HCT116 (cell line): ENCODE measurements at regions not wholly inside any gene's neighbourhood (a gene's known extent, or its start where the extent isn't known, plus 50 kb on each side); places are given as distances from the start of the nearest gene placed in this dataset.

Experiments used
- CEBPB ChIP-seq: IDR thresholded peaks from 2 replicates; pipeline ENCODE4 v1.6.1; 2012; ENCODE audit warnings: low read depth
- POLR2AphosphoS5 ChIP-seq: IDR thresholded peaks from 2 replicates; pipeline ENCODE4 v1.6.1; 2011; ENCODE audit warnings: mild to moderate bottlenecking, low read depth, low read length, moderate library complexity
- SIN3A ChIP-seq: IDR thresholded peaks from 2 replicates; pipeline ENCODE4 v1.6.1; 2012; ENCODE audit warnings: low read depth
- TCF7L2 ChIP-seq: IDR thresholded peaks from 2 replicates; pipeline ENCODE4 v1.7.0; 2011; ENCODE audit warnings: borderline replicate concordance, inconsistent platforms; ENCODE audit not compliant: insufficient read depth, insufficient read length; ENCODE audit errors: extremely low read depth
- ZNF274 ChIP-seq: fragments of 200-500 bp; sonication (Bioruptor generic); IDR thresholded peaks from 2 replicates; pipeline ENCODE4 v1.6.1; 2014; ENCODE audit warnings: mild to moderate bottlenecking, low read depth, low read length, inconsistent platforms
- TF ChIP-seq, protein P1 (sequence below), 3 experiments: fragments of 200-600 bp in 1 of 3; sonication (generic) in 1 of 3; IDR thresholded peaks in 2 of 3; conservative IDR thresholded peaks in 1 of 3; 2 replicates each; pipeline ENCODE4 v1.5.1; 2012 to 2017; ENCODE audit warnings: low read depth in 2 of 3, low read length in 2 of 3, antibody characterized with exemption in 1 of 3, borderline replicate concordance in 1 of 3, control low read depth in 1 of 3, mild to moderate bottlenecking in 1 of 3, mixed read lengths in 1 of 3, mixed run types in 1 of 3, moderate library complexity in 1 of 3; ENCODE audit not compliant: insufficient read depth in 1 of 3

DNA sequence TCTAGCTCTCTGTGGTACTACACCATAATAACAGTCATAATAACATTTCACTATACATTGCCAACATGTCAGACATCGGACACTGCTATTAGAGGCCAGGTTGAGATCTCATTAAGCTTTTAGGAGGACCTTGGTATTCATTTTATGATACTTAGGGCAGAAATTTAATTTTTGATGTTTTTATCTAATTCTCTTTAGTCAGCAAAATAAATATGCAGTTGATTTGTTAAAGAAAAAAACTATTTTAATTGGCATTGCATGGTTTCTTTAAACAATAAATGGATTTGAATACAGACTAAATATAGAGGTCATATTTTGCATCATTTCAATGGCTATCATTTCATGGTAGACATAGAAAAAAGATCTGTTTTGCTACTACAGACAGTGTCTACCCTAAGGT, 308.7 kb downstream of the PRDM5 start:
- TF ChIP-seq POLR2AphosphoS5 (no peak), TCF7L2 (no peak), CEBPB (no peak), ZNF274 (no peak), SIN3A (no peak)
- TF ChIP-seq, protein P1, sequence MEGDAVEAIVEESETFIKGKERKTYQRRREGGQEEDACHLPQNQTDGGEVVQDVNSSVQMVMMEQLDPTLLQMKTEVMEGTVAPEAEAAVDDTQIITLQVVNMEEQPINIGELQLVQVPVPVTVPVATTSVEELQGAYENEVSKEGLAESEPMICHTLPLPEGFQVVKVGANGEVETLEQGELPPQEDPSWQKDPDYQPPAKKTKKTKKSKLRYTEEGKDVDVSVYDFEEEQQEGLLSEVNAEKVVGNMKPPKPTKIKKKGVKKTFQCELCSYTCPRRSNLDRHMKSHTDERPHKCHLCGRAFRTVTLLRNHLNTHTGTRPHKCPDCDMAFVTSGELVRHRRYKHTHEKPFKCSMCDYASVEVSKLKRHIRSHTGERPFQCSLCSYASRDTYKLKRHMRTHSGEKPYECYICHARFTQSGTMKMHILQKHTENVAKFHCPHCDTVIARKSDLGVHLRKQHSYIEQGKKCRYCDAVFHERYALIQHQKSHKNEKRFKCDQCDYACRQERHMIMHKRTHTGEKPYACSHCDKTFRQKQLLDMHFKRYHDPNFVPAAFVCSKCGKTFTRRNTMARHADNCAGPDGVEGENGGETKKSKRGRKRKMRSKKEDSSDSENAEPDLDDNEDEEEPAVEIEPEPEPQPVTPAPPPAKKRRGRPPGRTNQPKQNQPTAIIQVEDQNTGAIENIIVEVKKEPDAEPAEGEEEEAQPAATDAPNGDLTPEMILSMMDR (IDR thresholded peaks at IDR 0.05 in 2 of 3, conservative IDR thresholded peaks at IDR 0.05 in 1 of 3; ENCODE audit: borderline replicate concordance in 1 of 3, insufficient read depth in 1 of 3, low read depth in 2 of 3, low read length in 2 of 3) = no peak
